Stomach smooth muscle (tissue), 2 donors: ENCODE measurements at regions not wholly inside any gene's neighbourhood (a gene's known extent, or its start where the extent isn't known, plus 50 kb on each side); places are given as distances from the start of the nearest gene placed in this dataset.
"Not testable (repeated sequence)": the region's sequence is repeated elsewhere in the genome, so short reads cannot be mapped to it uniquely, and the experiment has no call there.

Experiments used
- H3K27ac ChIP-seq: one replicate; pipeline ENCODE4 v1.7.0; 2013; ENCODE audit warnings: mild to moderate bottlenecking, low read length, inconsistent platforms
- H3K27me3 ChIP-seq, 2 donors: one replicate each; pipeline ENCODE4 v1.7.0; 2013; ENCODE audit warnings: low read length in 2 of 2; ENCODE audit not compliant: insufficient read depth in 2 of 2, control insufficient read depth in 1 of 2
- H3K36me3 ChIP-seq, 2 donors: one replicate each; pipeline ENCODE4 v1.7.0; 2013; ENCODE audit warnings: low read length in 2 of 2; ENCODE audit not compliant: control insufficient read depth in 2 of 2, insufficient read depth in 2 of 2
- H3K4me1 ChIP-seq: one replicate; pipeline ENCODE4 v1.7.0; 2013; ENCODE audit warnings: low read length; ENCODE audit not compliant: control insufficient read depth, insufficient read depth
- H3K4me3 ChIP-seq, 2 donors: one replicate each; pipeline ENCODE4 v1.7.0; 2013; ENCODE audit warnings: low read length in 2 of 2
- H3K9ac ChIP-seq, 2 donors: one replicate each; pipeline ENCODE4 v1.7.0; 2013; ENCODE audit warnings: low read length in 2 of 2, mild to moderate bottlenecking in 1 of 2
- H3K9me3 ChIP-seq, 2 donors: one replicate each; pipeline ENCODE4 v1.7.0; 2013; ENCODE audit warnings: low read length in 2 of 2; ENCODE audit not compliant: control insufficient read depth in 2 of 2
- donor health status: healthy.
- donor health status: Pancreatic carcinoma.

DNA sequence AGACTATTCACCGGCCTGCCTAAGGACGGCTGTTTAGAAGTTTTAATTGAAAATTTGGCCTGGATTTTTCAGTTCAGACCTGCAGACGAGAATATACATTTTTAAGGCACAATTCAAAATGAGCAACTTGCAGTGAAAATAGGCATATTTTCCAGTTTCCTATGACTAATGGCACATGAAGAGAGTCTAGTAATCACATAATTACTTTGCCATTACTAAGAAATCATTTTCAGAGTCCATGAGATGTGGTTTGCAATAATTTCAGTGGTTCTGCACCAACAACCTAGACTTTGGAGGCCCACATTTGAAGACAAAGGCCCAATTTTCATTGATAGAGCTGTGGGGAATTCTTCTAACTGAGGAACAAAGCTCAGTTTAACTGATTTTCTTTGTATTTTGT lies 205.3 kb downstream of the SOX2 start:
- Histone ChIP-seq H3K27me3 (no peaks in the 10 kb centered on the region), H3K4me1 (no peaks in the 10 kb centered on the region), H3K9ac (no peak overlapping the region), H3K27ac (no peak overlapping the region), H3K36me3 (no peaks in the 10 kb centered on the region), H3K4me3 (no peak overlapping the region), H3K9me3 (no peaks in the 10 kb centered on the region)

DNA sequence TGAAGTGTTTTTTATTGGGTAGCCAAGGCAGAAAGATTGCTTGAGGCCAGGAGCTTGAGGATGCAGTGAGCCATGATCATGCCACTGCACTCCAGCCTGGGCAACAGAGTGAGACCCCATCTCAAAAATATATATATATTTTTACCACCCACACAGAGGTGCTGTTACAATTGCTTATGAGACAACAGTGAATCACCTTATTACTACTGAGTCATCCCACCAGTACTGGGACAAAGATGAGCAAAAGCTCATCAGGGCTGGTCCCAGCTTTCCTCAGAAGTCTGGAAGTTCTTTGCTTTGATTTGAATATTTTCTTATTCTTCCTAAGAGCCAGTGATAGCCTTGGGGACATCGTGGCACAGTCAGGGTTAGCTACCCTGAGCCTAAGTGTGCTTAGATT lies 207.7 kb downstream of the SOX2 start:
- Histone ChIP-seq H3K36me3 (no peaks in the 10 kb centered on the region), H3K4me1 (no peaks in the 10 kb centered on the region), H3K27me3 (no peaks in the 10 kb centered on the region), H3K9ac (no peak overlapping the region), H3K9me3 (no peaks in the 10 kb centered on the region), H3K4me3 (no peak overlapping the region), H3K27ac (no peak overlapping the region)

DNA sequence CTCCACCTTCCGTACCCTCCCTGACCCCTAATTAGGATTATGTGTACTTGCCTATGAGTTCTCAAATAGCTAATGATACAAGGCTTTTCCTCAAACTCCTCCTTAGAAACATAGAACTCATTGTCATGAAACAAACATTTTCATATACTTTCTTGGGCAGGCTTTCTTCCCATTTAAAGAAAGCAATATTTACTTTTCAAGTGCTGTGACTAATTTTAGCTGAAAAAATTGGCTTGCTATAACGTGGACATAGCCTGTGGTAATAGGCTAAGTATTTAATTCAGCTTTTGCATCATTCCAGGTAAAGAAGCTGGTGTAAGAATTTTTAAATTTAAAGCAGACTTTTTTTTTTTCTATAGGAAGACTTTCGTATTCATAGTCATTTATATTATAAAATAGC lies 208.7 kb downstream of the SOX2 start:
- no peak overlapping the region for H3K4me3 ChIP-seq
- no peak overlapping the region for H3K27ac ChIP-seq
- H3K9me3 ChIP-seq: no peaks in the 10 kb centered on the region
- H3K9ac ChIP-seq: no peak overlapping the region
- no peaks in the 10 kb centered on the region for H3K4me1 ChIP-seq
- no peaks in the 10 kb centered on the region for H3K36me3 ChIP-seq
- no peaks in the 10 kb centered on the region for H3K27me3 ChIP-seq

DNA sequence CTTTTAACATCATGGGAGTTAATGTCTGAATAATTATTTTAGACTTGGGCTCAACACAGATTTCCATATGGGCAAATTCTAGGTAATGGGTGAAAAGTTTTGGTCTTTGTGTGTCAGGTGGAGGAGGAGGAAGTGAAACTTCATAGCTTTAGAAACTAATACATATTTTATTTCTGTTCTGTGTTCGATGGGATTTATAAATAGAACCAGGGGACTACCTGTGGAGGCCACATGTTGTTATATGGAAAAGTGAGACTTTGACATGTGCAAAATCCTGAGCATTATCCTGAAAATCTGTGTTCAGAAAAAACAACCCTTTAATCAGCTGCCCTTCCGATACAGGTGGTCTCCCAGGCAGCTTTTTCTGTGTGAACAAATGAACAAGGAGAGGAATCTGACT lies 209.5 kb downstream of the SOX2 start:
- no peaks in the 10 kb centered on the region for H3K9me3 ChIP-seq
- no peak overlapping the region for H3K9ac ChIP-seq
- H3K27me3 ChIP-seq: no peaks in the 10 kb centered on the region
- no peaks in the 10 kb centered on the region for H3K4me1 ChIP-seq
- H3K27ac ChIP-seq: no peak overlapping the region
- H3K4me3 ChIP-seq: no peak overlapping the region
- no peaks in the 10 kb centered on the region for H3K36me3 ChIP-seq

DNA sequence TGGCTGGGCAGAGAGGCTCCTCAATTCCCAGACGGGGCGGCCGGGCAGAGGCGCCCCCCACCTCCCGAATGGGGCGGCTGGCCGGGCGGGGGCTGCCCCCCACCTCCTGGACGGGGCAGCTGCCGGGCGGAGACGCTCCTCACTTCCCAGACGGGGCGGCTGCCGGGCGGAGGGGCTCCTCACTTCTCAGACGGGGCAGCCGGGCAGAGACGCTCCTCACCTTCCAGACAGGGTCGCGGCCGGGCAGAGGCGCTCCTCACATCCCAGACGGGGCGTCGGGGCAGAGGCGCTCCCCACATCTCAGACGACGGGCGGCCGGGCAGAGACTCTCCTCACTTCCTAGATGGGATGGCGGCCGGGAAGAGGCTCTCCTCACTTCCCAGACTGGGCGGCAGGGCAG lies 214.1 kb downstream of the SOX2 start:
- H3K4me3 ChIP-seq, H3K27ac ChIP-seq, H3K4me1 ChIP-seq, H3K9ac ChIP-seq, H3K36me3 ChIP-seq, H3K9me3 ChIP-seq, H3K27me3 ChIP-seq: not testable (repeated sequence)

DNA sequence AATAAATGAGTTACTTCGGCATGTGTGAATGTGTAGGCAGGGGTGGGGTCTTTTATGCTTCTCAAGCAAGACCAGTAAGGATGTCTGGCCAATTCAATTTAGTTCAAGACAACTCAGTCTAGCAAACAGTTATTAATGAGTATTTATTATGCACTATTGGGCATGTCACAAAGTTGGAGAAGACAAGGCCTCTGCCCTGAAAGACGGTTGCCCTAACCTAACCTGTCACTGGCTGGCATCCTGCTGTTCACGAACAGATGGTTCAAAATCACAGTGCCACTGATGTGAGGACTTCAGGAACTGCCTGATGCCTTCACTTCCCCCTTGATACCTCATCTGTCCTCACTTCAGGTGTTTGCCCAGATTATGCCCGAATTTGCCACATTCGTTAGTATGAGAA lies 217.8 kb downstream of the SOX2 start:
- no peaks in the 10 kb centered on the region for H3K27me3 ChIP-seq
- H3K36me3 ChIP-seq: no peaks in the 10 kb centered on the region
- H3K4me3 ChIP-seq: no peak overlapping the region
- no peaks in the 10 kb centered on the region for H3K4me1 ChIP-seq
- no peak overlapping the region for H3K9ac ChIP-seq
- H3K9me3 ChIP-seq: no peaks in the 10 kb centered on the region
- no peak overlapping the region for H3K27ac ChIP-seq

DNA sequence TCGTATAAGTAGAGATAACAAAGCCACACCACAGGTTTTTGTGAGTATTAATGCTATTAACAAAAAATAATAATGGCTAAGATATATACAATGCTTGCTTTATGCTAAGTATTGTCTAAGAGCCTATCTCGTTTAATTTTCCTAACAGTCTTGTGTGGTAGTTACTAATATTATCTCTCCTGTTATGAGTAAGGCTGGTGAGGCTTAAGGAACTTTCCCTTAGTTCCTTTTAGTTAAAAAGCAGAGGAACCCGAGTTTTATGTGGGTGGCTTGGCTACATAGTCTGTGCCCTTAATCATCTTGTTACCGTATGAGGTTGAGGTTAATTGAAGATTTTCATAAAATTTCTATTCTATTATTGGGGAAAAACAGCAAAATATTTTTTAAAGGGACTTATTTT lies 218.4 kb downstream of the SOX2 start:
- Histone ChIP-seq H3K27ac (no peak overlapping the region), H3K9ac (no peak overlapping the region), H3K36me3 (no peaks in the 10 kb centered on the region), H3K27me3 (no peaks in the 10 kb centered on the region), H3K4me3 (no peak overlapping the region), H3K4me1 (no peaks in the 10 kb centered on the region), H3K9me3 (no peaks in the 10 kb centered on the region)

DNA sequence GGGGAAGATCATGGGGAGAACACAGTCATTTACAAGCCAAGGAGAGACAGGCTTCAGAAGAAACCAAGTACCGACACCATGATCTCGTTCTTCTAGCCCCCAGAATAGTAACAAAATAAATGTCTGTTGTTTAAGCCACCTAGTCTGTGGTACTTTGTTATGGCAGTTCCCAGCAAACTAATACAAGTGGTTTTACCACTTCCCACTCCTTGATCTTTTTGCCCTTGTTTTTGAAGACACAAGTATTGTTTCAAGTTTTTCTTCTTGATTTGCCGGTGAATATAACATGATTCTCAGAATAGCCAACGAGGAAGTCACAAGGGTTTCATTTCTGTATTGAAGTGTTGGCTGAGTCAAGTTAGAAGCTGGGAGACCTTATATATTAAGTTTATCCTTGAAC lies 220.3 kb downstream of the SOX2 start:
- Histone ChIP-seq H3K4me3 (no peak overlapping the region), H3K27me3 (no peaks in the 10 kb centered on the region), H3K9me3 (no peaks in the 10 kb centered on the region), H3K4me1 (no peaks in the 10 kb centered on the region), H3K36me3 (no peaks in the 10 kb centered on the region), H3K27ac (no peak overlapping the region), H3K9ac (no peak overlapping the region)

DNA sequence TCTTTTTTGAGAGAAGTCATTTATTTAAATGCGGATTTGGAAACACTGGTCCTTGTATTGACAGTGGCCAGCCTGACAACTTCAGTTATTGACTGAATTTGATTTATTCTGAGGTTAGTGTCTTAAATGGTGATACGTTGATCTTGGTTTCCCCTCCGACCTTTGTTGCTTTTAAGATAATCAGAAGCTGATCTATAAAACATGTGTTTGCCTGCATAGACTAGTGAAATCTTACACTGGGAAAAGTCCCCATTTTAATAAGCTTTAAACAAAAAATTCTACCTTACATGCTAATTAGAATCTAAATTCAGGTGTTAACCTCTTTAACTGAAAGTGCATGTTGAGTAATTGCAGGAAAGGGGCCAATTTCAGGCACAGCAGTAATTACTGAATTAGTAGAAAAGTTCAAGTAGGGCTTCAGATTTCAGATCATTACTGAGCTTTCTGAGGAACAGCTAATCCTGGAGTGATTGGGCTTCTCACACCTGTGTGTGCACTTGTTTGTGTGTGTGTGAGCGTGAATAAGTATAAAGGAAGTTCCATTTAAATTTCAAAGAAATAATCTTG lies 221.4 kb downstream of the SOX2 start:
- no peak overlapping the region for H3K27ac ChIP-seq
- no peak overlapping the region for H3K4me3 ChIP-seq
- H3K9me3 ChIP-seq: no peaks in the 10 kb centered on the region
- H3K27me3 ChIP-seq: no peaks in the 10 kb centered on the region
- no peaks in the 10 kb centered on the region for H3K36me3 ChIP-seq
- H3K4me1 ChIP-seq: no peaks in the 10 kb centered on the region
- no peak overlapping the region for H3K9ac ChIP-seq

DNA sequence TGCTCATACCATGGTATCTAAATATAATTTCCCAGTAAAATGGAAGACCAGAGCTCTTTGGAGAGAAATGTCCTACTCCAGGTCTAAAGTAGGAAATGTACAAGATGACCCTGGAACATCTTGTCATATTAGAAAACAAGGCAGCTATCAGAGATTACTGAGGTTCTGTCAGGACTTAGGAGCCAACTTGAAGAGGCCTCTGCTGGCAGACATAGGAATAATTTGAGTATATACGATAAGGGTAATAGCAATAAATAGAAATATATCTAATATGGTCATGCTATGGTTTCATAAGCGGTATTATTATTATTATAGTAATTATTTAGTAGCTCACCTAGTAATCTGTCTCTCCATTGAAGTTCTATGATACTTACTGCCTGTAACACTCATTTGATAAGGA lies 224.2 kb downstream of the SOX2 start:
- no peaks in the 10 kb centered on the region for H3K9me3 ChIP-seq
- H3K4me1 ChIP-seq: no peaks in the 10 kb centered on the region
- no peak overlapping the region for H3K4me3 ChIP-seq
- H3K27ac ChIP-seq: no peak overlapping the region
- no peak overlapping the region for H3K9ac ChIP-seq
- no peaks in the 10 kb centered on the region for H3K27me3 ChIP-seq
- H3K36me3 ChIP-seq: no peaks in the 10 kb centered on the region

DNA sequence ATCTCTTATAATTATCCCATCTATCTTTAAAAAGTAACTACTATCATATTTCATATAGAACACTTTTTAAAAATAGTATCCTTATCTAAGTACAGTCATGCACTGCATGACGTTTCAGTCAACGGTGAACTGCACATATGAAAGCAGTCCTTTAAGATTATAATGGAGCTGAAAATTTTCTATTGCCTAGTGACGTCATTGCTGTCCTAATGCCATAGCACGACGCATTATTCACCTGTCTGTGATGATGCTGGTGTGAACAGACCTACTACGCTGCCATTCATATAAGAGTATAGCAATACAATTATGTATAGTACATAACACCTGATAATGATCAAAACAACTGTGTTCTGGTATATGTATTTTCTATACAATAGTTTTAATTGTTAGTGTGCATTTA lies 225.0 kb downstream of the SOX2 start:
- H3K9me3 ChIP-seq: no peaks in the 10 kb centered on the region
- H3K4me3 ChIP-seq: no peak overlapping the region
- H3K27ac ChIP-seq: no peak overlapping the region
- H3K4me1 ChIP-seq: no peaks in the 10 kb centered on the region
- H3K36me3 ChIP-seq: no peaks in the 10 kb centered on the region
- no peak overlapping the region for H3K9ac ChIP-seq
- peaks cover 0 to 3% of the 10 kb centered on the region in 2 donors for H3K27me3 ChIP-seq
